GM12875 (cell line): ENCODE measurements at regions not wholly inside any gene's neighbourhood (a gene's known extent, or its start where the extent isn't known, plus 50 kb on each side); places are given as distances from the start of the nearest gene placed in this dataset.

ENCODE experiments used
- H3K4me3 ChIP-seq: one replicate; pipeline ENCODE4 v1.5.1; 2011; ENCODE audit warnings: low read depth, low read length, control low read depth
- CTCF ChIP-seq: IDR thresholded peaks from 2 replicates; pipeline ENCODE4 v1.5.1; 2011; ENCODE audit warnings: low read depth, mild to moderate bottlenecking, control low read depth, inconsistent platforms, low read length, moderate library complexity, borderline replicate concordance; ENCODE audit not compliant: insufficient read depth

DNA sequence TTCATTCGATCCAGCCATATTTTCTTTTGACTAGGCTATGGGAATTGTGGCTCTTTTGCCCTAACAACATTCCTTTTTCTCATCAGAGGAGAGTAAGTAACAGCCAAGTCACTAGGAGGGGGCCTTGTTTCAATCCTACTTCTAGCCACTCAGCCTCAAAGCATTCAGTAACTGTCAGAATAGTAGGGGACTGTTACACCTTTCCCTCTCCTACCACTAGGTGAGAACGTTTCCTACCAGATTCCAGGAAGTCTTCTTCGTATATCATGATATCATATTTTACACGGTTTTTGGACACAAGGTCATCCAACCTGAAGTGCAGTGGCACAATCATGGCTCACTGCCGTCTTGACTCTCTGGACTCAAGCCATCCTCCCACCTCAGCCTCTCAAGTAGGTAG, 171.3 kb upstream of the CDH12 start:
- no peak for TF ChIP-seq CTCF
- no peak overlapping the region for H3K4me3 ChIP-seq

- no peak for TF ChIP-seq CTCF
- no peak overlapping the region for H3K4me3 ChIP-seq
Observed at GRCh38 chr5:23014825-23015224, 161.7 kb upstream of the CDH12 start.

DNA sequence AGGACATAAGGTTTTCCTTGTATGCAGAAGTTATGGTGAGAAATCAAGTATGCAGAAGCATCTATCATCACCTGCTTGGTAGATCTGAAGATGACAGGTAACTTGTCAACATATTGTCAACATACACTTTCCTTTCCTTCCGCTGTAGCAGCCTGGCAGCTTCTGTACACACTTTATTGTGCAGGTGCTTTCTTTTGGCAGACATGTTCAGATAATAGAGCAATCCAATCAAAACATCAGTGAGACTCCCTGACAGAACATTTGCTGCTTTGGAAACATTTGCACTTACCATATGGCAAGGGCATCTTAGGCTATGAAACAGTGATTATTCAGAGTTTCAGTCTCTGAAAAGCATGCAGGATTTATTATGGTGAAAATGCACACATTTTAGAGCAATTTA, 161.1 kb upstream of the CDH12 start:
- H3K4me3 ChIP-seq = no peak overlapping the region

GRCh38 chr5:23013395-23013998, 160.4 kb upstream of the CDH12 start:
- H3K4me3 ChIP-seq = no peak overlapping the region
- TF ChIP-seq CTCF = no peak

More for the DNA sequence above, 161.1 kb upstream of the CDH12 start:
- no peak for TF ChIP-seq CTCF

DNA sequence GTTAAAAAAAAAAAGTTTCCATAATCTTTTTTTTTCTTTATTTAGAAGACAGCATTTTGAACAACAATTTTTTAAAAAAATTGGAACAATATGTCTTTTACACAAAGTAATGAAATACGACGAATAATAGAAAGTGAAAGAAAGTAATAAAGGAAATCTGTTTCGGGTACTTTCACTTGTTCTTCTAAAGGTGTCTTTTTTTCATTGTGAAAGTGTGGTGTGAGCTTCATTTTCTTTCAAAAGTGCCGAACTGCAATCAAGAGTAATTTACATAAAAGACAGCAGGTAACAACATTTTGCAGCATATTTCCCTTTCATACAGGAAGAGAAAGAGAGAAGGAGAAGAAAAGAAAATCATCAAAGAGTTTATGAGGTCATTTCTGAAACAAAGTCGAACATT, 159.7 kb upstream of the CDH12 start:
- no peak overlapping the region for H3K4me3 ChIP-seq
- no peak for TF ChIP-seq CTCF

GRCh38 chr5:23007762-23008161, 154.6 kb upstream of the CDH12 start:
- no peak overlapping the region for H3K4me3 ChIP-seq
- no peak for TF ChIP-seq CTCF

- TF ChIP-seq CTCF = no peak
- H3K4me3 ChIP-seq = no peak overlapping the region
Observed at GRCh38 chr5:23007236-23007635, 154.1 kb upstream of the CDH12 start.
